ENCODE measurements at regions not wholly inside any gene's neighbourhood (a gene's known extent, or its start where the extent isn't known, plus 50 kb on each side); places are given as distances from the start of the nearest gene placed in this dataset.

- H3K36me3 ChIP-seq, result no peaks in the 10 kb centered on the region
- no peaks in the 10 kb centered on the region for H3K9me3 ChIP-seq (replicated peaks)
- no peak overlapping the region for H3K4me3 ChIP-seq
- H3K4me1 ChIP-seq (replicated peaks), result no peaks in the 10 kb centered on the region
- H3K27me3 ChIP-seq (replicated peaks), result peaks cover 51% of the 10 kb centered on the region
- no peak for DNase-seq (ENCODE audit: low read depth in 1 of 2, low spot score in 2 of 2)
- H3K27ac ChIP-seq, result no peak overlapping the region
These were observed 105.8 kb upstream of the SDK2 start for GRCh38 chr17:73749928-73750605.

- DNase-seq (ENCODE audit: low read depth in 1 of 2, low spot score in 2 of 2), result no peak
- Histone ChIP-seq H3K36me3 (no peaks in the 10 kb centered on the region), H3K9me3 (replicated peaks) (no peaks in the 10 kb centered on the region), H3K27ac (no peak overlapping the region), H3K27me3 (replicated peaks) (peaks cover 57% of the 10 kb centered on the region), H3K4me1 (replicated peaks) (no peaks in the 10 kb centered on the region), H3K4me3 (no peak overlapping the region)
These were observed 106.7 kb upstream of the SDK2 start for GRCh38 chr17:73750975-73751374.

DNA sequence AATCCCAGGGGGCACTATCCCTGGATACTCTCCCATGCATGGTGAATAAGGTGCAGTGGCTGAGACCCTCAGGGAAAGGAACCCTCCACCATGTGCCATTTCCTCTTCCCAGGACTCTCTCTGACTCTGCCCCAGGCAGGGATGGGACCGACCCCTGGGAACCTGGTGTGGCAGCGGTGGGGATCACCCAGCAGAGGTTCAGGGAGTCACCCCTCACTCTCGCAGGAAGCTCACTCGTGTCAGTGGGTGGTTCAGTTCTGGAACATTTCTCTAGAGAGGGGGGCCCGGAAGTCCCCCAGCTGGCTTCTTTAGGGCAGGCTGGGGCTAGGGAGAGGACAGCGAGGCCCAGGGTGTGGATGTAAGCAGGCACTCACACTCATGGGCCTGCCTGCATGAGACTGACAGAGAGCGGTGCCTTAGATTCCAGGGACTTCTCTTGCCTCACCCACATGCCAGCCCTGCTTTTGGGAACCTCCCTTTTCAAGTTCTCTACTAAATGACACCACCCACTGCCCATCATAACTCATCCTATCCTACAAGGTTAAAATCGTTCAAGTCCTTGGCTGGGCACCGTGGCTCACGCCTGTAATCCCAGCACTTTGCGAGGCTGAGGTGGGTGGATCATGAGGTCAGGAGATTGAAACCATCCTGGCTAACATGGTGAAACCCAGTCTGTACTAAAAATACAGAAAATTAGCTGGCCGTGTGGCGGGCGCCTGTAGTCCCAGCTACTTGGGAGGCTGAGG, 109.7 kb upstream of the SDK2 start:
- Histone ChIP-seq H3K4me3 (no peak overlapping the region), H3K4me1 (replicated peaks) (no peaks in the 10 kb centered on the region), H3K36me3 (no peaks in the 10 kb centered on the region), H3K9me3 (replicated peaks) (no peaks in the 10 kb centered on the region), H3K27me3 (replicated peaks) (peaks cover 56% of the 10 kb centered on the region), H3K27ac (no peak overlapping the region)
- no peak for DNase-seq (ENCODE audit: low read depth in 1 of 2, low spot score in 2 of 2)

GRCh38 chr17:73754886-73755400, 110.7 kb upstream of the SDK2 start:
- Histone ChIP-seq H3K27ac (no peak overlapping the region), H3K27me3 (replicated peaks) (peaks cover 65% of the 10 kb centered on the region), H3K9me3 (replicated peaks) (no peaks in the 10 kb centered on the region), H3K36me3 (no peaks in the 10 kb centered on the region), H3K4me3 (no peak overlapping the region), H3K4me1 (replicated peaks) (no peaks in the 10 kb centered on the region)
- DNase-seq (ENCODE audit: low read depth in 1 of 2, low spot score in 2 of 2), result no peak

- H3K27ac ChIP-seq, result no peak overlapping the region
- H3K9me3 ChIP-seq (replicated peaks), result no peaks in the 10 kb centered on the region
- H3K4me1 ChIP-seq (replicated peaks), result no peaks in the 10 kb centered on the region
These were observed 113.2 kb upstream of the SDK2 start for GRCh38 chr17:73757420-73757819.

DNA sequence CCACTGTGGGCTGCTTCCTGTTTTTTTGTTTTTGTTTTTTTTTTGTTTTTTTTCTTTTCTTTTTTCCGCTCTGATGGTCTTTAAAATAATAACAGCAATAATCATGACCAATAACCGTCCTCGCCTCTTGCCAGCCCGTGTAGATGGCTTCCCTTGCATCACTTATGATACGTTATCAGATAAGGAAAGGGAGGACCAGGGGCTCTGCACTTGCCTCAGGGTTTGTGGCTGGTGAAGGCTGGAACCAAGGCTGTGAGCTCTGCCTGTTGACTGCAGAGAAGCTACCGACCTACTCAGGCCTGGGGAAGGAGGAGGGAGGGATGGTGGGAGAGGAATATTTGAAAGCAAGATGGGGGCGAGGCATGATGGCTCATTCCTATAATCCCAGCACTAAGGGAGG, 114.0 kb upstream of the SDK2 start:
- Histone ChIP-seq H3K9me3 (replicated peaks) (no peaks in the 10 kb centered on the region), H3K27ac (no peak overlapping the region), H3K4me1 (replicated peaks) (no peaks in the 10 kb centered on the region), H3K4me3 (no peak overlapping the region), H3K36me3 (no peaks in the 10 kb centered on the region), H3K27me3 (replicated peaks) (peaks cover 47% of the 10 kb centered on the region)
- no peak for DNase-seq (ENCODE audit: low read depth in 1 of 2, low spot score in 2 of 2)

More at GRCh38 chr17:73757420-73757819, 113.2 kb upstream of the SDK2 start:
- Histone ChIP-seq H3K36me3 (no peaks in the 10 kb centered on the region), H3K4me3 (no peak overlapping the region), H3K27me3 (replicated peaks) (peaks cover 52% of the 10 kb centered on the region)
- no peak for DNase-seq (ENCODE audit: low read depth in 1 of 2, low spot score in 2 of 2)

DNA sequence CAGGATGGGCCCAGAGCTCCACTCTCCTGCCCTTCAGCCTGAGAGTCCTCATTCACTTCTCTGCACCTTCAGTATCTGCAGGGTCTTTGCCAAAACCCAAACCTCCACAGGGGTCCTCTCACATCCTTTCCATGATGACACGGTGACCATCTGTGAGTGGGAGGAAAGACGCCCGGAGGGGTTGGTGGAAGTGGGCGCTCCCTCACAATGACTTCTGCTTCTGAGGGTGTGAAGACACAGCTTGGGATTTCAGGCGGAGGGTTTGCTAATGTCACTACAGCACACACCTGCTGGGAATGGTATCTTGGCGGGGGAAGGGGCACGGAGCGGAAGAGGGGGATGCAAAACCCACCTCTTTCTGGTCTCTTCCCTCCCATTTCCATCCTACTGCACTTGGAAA, 115.1 kb upstream of the SDK2 start:
- Histone ChIP-seq H3K27ac (no peak overlapping the region), H3K9me3 (replicated peaks) (no peaks in the 10 kb centered on the region), H3K4me3 (no peak overlapping the region), H3K27me3 (replicated peaks) (peaks cover 43% of the 10 kb centered on the region), H3K36me3 (no peaks in the 10 kb centered on the region), H3K4me1 (replicated peaks) (no peaks in the 10 kb centered on the region)
- no peak for DNase-seq (ENCODE audit: low read depth in 1 of 2, low spot score in 2 of 2)

- no peaks in the 10 kb centered on the region for H3K4me1 ChIP-seq (replicated peaks)
- H3K4me3 ChIP-seq, result no peak overlapping the region
- H3K9me3 ChIP-seq (replicated peaks), result no peaks in the 10 kb centered on the region
- H3K27ac ChIP-seq, result no peak overlapping the region
- peaks cover 44% of the 10 kb centered on the region for H3K27me3 ChIP-seq (replicated peaks)
- no peaks in the 10 kb centered on the region for H3K36me3 ChIP-seq
- no peak for DNase-seq (ENCODE audit: low read depth in 1 of 2, low spot score in 2 of 2)
These were observed 115.6 kb upstream of the SDK2 start for GRCh38 chr17:73759734-73760438.

- no peak overlapping the region for H3K4me3 ChIP-seq
- no peaks in the 10 kb centered on the region for H3K9me3 ChIP-seq (replicated peaks)
- no peak for DNase-seq (ENCODE audit: low read depth in 1 of 2, low spot score in 2 of 2)
- no peak overlapping the region for H3K27ac ChIP-seq
- H3K36me3 ChIP-seq, result no peaks in the 10 kb centered on the region
- H3K4me1 ChIP-seq (replicated peaks), result no peaks in the 10 kb centered on the region
- peaks cover 45% of the 10 kb centered on the region for H3K27me3 ChIP-seq (replicated peaks)
These were observed 116.2 kb upstream of the SDK2 start for GRCh38 chr17:73760439-73760758.

GRCh38 chr17:73765824-73766563, 121.7 kb upstream of the SDK2 start:
- DNase-seq (ENCODE audit: low read depth in 1 of 2, low spot score in 2 of 2), result no peak
- Histone ChIP-seq H3K9me3 (replicated peaks) (no peaks in the 10 kb centered on the region), H3K27ac (no peak overlapping the region), H3K36me3 (no peaks in the 10 kb centered on the region), H3K4me3 (no peak overlapping the region), H3K27me3 (replicated peaks) (peaks cover 13% of the 10 kb centered on the region; the same call in 1 of the 2 replicates), H3K4me1 (replicated peaks) (no peaks in the 10 kb centered on the region)

- H3K27me3 ChIP-seq (replicated peaks), result peaks cover 13% of the 10 kb centered on the region
- no peak overlapping the region for H3K27ac ChIP-seq
- no peaks in the 10 kb centered on the region for H3K9me3 ChIP-seq (replicated peaks)
- DNase-seq (ENCODE audit: low read depth in 1 of 2, low spot score in 2 of 2), result no peak
- no peak overlapping the region for H3K4me3 ChIP-seq
- H3K36me3 ChIP-seq, result no peaks in the 10 kb centered on the region
- H3K4me1 ChIP-seq (replicated peaks), result no peaks in the 10 kb centered on the region
These were observed 123.5 kb upstream of the SDK2 start for GRCh38 chr17:73767696-73768095.

GRCh38 chr17:73768691-73769090, 124.4 kb upstream of the SDK2 start:
- no peak overlapping the region for H3K4me3 ChIP-seq
- H3K36me3 ChIP-seq, result no peaks in the 10 kb centered on the region
- no peak for DNase-seq (ENCODE audit: low read depth in 1 of 2, low spot score in 2 of 2)
- no peak overlapping the region for H3K27ac ChIP-seq
- H3K4me1 ChIP-seq (replicated peaks), result no peaks in the 10 kb centered on the region
- no peaks in the 10 kb centered on the region for H3K9me3 ChIP-seq (replicated peaks)
- peaks cover 14% of the 10 kb centered on the region for H3K27me3 ChIP-seq (replicated peaks)

DNA sequence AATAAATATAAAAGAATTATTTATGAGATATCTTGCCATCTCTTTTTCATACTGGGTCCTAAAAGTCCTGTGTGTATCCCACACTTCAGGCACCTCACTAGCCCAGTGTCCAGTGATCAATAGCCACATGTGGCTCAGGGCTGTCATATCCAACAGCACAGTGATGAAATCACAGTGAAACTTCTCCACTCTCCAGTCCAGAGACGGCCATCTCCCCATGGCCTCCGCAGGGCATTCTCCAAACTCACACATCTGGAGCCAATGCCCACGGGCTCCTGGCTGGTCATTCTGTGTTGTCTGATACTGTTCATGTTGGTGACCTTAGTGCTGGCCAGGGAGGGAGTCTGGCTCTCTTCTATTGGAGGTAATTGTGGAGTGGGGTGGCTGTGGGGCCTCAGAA, 125.2 kb upstream of the SDK2 start:
- Histone ChIP-seq H3K4me3 (no peak overlapping the region), H3K27ac (no peak overlapping the region), H3K36me3 (no peaks in the 10 kb centered on the region), H3K4me1 (replicated peaks) (no peaks in the 10 kb centered on the region), H3K9me3 (replicated peaks) (no peaks in the 10 kb centered on the region), H3K27me3 (replicated peaks) (peaks cover 14% of the 10 kb centered on the region)
- no peak for DNase-seq (ENCODE audit: low read depth in 1 of 2, low spot score in 2 of 2)
